ENCODE measurements at regions not wholly inside any gene's neighbourhood (a gene's known extent, or its start where the extent isn't known, plus 50 kb on each side); places are given as distances from the start of the nearest gene placed in this dataset.

DNA sequence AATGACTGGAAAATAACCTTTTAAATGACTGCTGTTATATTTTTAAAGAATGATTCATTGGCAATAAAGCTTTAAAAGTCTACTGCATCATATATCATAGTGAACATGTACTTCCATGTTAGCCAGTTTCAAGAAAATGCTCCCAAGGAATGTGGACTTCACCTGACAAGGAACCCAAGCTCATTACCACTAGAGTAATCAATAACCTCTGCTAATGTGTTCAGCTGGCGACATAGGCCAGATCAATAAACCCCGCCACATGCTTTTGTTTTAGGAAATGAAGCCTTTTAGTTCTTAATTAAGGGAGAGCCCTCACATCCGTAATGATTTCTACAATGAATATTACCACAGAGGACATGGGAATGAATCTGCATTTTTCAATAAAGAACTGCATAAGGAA, 1219.9 kb upstream of the CNTN5 start:
- TF ChIP-seq, protein P1, sequence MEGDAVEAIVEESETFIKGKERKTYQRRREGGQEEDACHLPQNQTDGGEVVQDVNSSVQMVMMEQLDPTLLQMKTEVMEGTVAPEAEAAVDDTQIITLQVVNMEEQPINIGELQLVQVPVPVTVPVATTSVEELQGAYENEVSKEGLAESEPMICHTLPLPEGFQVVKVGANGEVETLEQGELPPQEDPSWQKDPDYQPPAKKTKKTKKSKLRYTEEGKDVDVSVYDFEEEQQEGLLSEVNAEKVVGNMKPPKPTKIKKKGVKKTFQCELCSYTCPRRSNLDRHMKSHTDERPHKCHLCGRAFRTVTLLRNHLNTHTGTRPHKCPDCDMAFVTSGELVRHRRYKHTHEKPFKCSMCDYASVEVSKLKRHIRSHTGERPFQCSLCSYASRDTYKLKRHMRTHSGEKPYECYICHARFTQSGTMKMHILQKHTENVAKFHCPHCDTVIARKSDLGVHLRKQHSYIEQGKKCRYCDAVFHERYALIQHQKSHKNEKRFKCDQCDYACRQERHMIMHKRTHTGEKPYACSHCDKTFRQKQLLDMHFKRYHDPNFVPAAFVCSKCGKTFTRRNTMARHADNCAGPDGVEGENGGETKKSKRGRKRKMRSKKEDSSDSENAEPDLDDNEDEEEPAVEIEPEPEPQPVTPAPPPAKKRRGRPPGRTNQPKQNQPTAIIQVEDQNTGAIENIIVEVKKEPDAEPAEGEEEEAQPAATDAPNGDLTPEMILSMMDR (conservative IDR thresholded peaks at IDR 0.05): no peak
- H3K27ac ChIP-seq: no peak overlapping the region

DNA sequence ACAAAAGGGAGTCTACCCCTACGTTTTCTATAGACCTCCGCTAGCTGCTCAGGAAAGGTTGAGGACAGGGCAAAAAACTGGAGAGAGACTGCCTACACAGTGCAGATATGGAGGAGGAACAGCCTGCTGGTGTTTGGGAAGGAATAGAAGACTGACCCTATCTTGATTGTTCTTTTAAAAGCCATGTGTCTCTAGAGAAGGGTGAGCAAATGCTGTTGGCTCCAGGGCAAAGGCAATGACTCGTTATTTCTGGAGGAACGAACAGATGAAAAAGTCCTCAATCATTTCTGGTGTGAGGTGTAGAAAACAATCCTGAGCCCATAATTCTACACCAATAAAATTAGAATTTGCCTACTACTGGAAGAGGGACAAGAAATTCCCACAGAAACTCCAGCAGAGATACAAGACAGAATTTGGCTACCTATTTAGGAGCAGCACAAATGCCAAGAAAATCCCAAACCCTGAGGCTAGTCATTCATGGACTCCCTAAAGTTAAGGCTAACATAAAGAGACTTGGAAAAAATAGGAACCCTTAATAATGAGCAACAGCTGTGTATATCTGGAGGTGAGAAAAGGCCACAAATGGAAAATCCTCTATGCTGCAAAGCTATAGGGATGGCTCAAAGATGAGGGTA, 1206.3 kb upstream of the CNTN5 start:
- H3K27ac ChIP-seq: no peak overlapping the region
- TF ChIP-seq, protein P1 (conservative IDR thresholded peaks at IDR 0.05): no peak

DNA sequence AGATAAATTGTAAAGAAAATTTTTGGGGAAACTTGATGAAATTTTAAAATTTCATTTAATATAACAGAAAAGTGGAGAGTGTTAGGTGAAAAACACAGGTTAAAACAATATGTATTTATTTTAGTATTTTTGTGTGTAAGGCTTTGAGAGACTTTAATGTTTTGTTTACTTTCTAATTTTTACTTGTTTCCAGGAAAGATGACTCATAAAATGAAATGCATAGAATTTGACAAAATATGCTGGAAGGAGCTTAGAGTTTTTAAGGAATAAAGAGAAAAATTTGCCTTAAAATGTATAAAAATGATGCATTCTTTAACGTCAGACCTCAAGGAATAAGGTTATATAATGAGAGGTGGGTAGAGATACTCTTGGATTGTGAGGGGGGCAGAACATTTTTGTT, 1205.1 kb upstream of the CNTN5 start:
- no peak overlapping the region for H3K27ac ChIP-seq
- TF ChIP-seq, protein P1 (conservative IDR thresholded peaks at IDR 0.05): no peak

DNA sequence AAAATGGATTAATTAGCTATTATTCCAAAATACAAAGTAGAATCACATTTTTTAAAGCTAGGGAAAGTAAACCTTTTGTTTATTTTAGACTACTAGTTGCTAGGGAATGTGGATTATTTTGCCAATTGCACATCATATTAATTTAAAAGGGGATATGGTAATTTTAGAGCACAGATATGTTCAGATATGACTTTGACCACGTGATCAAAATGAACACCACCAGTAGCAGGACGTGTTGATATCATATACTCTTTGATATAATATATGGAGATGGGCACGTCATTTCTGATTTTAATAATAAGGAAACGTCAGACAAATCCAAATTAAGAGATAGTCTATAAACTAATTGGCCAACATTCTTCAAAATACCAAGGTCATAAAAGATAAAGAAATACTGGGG, 1188.3 kb upstream of the CNTN5 start:
- no peak overlapping the region for H3K27ac ChIP-seq
- TF ChIP-seq, protein P1 (conservative IDR thresholded peaks at IDR 0.05): no peak

DNA sequence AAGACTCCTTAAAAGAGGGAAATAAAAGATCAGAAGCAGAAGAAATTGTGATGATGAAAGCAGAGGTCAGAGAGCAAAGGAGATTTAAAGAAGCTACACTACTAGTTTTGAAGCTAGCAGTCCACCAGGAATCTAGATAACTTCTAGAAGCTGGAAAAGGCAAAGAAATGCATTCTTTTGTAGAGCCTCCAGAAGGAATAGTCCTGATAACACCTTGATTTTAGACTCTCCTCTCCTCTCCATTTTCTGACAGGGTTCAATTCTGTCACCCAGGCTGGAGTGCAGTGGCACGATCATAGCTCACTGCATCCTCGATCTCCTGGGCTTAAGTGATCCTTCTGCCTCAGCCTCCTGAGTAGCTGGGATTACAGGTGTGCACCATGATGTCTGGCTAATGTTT, 1187.3 kb upstream of the CNTN5 start:
- TF ChIP-seq, protein P1 (conservative IDR thresholded peaks at IDR 0.05): no peak
- H3K27ac ChIP-seq: no peak overlapping the region

DNA sequence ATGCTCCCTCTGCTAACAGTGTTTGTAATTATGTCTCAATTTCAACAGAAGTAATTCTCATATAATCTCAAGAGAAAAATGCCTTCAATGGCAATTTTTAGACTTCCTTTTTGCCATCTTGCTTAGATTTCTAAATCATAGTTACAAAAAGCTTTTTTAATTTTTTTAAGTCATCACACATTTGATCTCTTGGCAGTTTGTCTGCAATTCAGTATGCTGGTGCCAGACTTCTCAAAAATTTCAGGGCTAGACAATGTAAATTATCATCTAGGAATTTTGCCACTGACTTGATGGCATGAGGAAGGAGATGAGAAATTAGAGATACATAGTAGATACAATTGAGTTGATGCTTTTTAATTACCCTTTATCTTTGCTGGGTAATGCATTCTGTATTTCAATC, 1176.7 kb upstream of the CNTN5 start:
- TF ChIP-seq, protein P1 (conservative IDR thresholded peaks at IDR 0.05): no peak
- H3K27ac ChIP-seq: no peak overlapping the region

DNA sequence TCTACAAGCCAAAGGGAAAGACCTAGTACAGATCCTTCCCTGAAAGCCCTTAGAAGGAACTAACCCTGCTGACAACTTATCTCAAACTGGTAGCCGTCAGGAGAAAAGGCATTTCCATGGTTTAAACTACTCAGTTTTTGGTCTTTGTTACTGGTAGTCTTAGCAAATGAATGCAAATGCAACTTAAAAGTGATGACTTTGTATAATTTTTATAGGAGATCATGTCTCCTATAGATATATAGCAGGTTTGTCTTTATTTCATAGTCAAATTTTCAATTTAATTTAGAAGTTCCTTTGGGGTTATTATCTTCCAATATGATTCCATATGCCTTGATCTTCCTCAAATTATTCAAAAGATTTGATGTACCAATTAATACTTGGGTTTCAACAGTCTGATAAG, 1173.0 kb upstream of the CNTN5 start:
- H3K27ac ChIP-seq: no peak overlapping the region
- TF ChIP-seq, protein P1 (conservative IDR thresholded peaks at IDR 0.05): no peak
